ENCODE measurements at regions not wholly inside any gene's neighbourhood (a gene's known extent, or its start where the extent isn't known, plus 50 kb on each side); places are given as distances from the start of the nearest gene placed in this dataset.

- TF ChIP-seq POLR2A (IDR thresholded peaks at IDR 0.05): no peak
- TF ChIP-seq, protein P1, sequence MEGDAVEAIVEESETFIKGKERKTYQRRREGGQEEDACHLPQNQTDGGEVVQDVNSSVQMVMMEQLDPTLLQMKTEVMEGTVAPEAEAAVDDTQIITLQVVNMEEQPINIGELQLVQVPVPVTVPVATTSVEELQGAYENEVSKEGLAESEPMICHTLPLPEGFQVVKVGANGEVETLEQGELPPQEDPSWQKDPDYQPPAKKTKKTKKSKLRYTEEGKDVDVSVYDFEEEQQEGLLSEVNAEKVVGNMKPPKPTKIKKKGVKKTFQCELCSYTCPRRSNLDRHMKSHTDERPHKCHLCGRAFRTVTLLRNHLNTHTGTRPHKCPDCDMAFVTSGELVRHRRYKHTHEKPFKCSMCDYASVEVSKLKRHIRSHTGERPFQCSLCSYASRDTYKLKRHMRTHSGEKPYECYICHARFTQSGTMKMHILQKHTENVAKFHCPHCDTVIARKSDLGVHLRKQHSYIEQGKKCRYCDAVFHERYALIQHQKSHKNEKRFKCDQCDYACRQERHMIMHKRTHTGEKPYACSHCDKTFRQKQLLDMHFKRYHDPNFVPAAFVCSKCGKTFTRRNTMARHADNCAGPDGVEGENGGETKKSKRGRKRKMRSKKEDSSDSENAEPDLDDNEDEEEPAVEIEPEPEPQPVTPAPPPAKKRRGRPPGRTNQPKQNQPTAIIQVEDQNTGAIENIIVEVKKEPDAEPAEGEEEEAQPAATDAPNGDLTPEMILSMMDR (IDR thresholded peaks at IDR 0.05 in 4 of 5, conservative IDR thresholded peaks at IDR 0.05 in 1 of 5): no peak
These were observed 87.1 kb upstream of the SKAP2 start for GRCh38 chr7:26951407-26951950.
